OCI-LY7 (cell line): ENCODE measurements at regions not wholly inside any gene's neighbourhood (a gene's known extent, or its start where the extent isn't known, plus 50 kb on each side); places are given as distances from the start of the nearest gene placed in this dataset.

ENCODE experiments used
- BruUV-seq: library from RNA; stranded (reverse); fragments of 400-500 nt; replicated peaks from 2 replicates; lab custom pipeline; 2021; lab: Mats Ljungman, UMichigan
- CTCF ChIA-PET: fragments of 300-600 bp; sonication (Branson Sonifier 250); formaldehyde crosslinking; loops from one replicate; lab custom pipeline; 2022; ENCODE audit warnings: antibody characterized with exemption; ENCODE audit not compliant: unreplicated experiment; lab: Charles Lee
- POLR2A ChIA-PET: fragments of 300-600 bp; sonication (Branson Sonifier 250); formaldehyde crosslinking; loops from one replicate; lab custom pipeline; 2022; ENCODE audit warnings: antibody characterized with exemption; lab: Charles Lee
- DNase-seq: peaks from one replicate; pipeline ENCODE4 v3.0.0-alpha.2; 2015; ENCODE audit warnings: low spot score
- H2AFZ ChIP-seq: fragments of 200-600 bp; sonication (generic), shearing (Covaris generic); 2 replicates; pipeline ENCODE4 v1.6.1; 2014; ENCODE audit warnings: mild to moderate bottlenecking, antibody characterized with exemption, low read length, moderate library complexity
- H3K27ac ChIP-seq: fragments of 200-600 bp; sonication (generic); 2 replicates; pipeline ENCODE4 v1.5.1; 2014; ENCODE audit warnings: mixed run types, low read depth, mild to moderate bottlenecking, moderate library complexity, low read length, inconsistent platforms; ENCODE audit not compliant: poor library complexity, severe bottlenecking
- H3K36me3 ChIP-seq: fragments of 200-600 bp; sonication (generic); 2 replicates; pipeline ENCODE4 v1.6.1; 2014; ENCODE audit warnings: mild to moderate bottlenecking, antibody characterized with exemption, low read length, moderate library complexity, mixed read lengths; ENCODE audit not compliant: insufficient read depth
- H3K4me1 ChIP-seq: fragments of 200-600 bp; sonication (generic); 2 replicates; pipeline ENCODE4 v1.5.1; 2014; ENCODE audit warnings: mild to moderate bottlenecking, low read length; ENCODE audit not compliant: insufficient read depth, poor library complexity, severe bottlenecking
- H3K4me2 ChIP-seq: fragments of 200-600 bp; sonication (generic); 2 replicates; pipeline ENCODE4 v1.6.1; 2014; ENCODE audit warnings: mild to moderate bottlenecking, low read length
- H3K4me3 ChIP-seq: fragments of 200-600 bp; sonication (generic); 2 replicates; pipeline ENCODE4 v1.5.1; 2014; ENCODE audit warnings: mild to moderate bottlenecking, low read depth, low read length; ENCODE audit not compliant: poor library complexity, severe bottlenecking
- H3K79me2 ChIP-seq: fragments of 200-600 bp; sonication (generic); 2 replicates; pipeline ENCODE4 v1.6.1; 2016; ENCODE audit warnings: low read depth, mild to moderate bottlenecking, low read length, moderate library complexity, mixed read lengths; ENCODE audit not compliant: insufficient read depth
- H3K9me2 ChIP-seq: fragments of 200-600 bp; sonication (generic); 2 replicates; pipeline ENCODE4 v1.6.1; 2016; ENCODE audit warnings: mild to moderate bottlenecking, low read length, mixed read lengths; ENCODE audit not compliant: insufficient read depth
- H3K9me3 ChIP-seq: fragments of 200-600 bp; sonication (generic); 2 replicates; pipeline ENCODE4 v1.6.1; 2014; ENCODE audit warnings: mild to moderate bottlenecking, mixed run types, low read length, mixed read lengths
- H4K20me1 ChIP-seq: fragments of 200-600 bp; sonication (generic); 2 replicates; pipeline ENCODE4 v1.6.1; 2014; ENCODE audit warnings: mild to moderate bottlenecking, antibody characterized with exemption, low read length, moderate library complexity, mixed read lengths; ENCODE audit not compliant: insufficient read depth
- CTCF ChIP-seq: fragments of 200-600 bp; sonication (generic); conservative IDR thresholded peaks from 2 replicates; pipeline ENCODE4 v1.5.1; 2014; ENCODE audit warnings: mild to moderate bottlenecking, antibody characterized with exemption, low read length, moderate library complexity, mixed read lengths
- EZH2phosphoT487 ChIP-seq: fragments of 200-600 bp; sonication (generic); IDR thresholded peaks from 2 replicates; pipeline ENCODE4 v1.6.1; 2018; ENCODE audit warnings: low read depth, borderline replicate concordance, mild to moderate bottlenecking, mixed run types, antibody characterized with exemption, low read length, moderate library complexity, mixed read lengths
- intact Hi-C: fragments of 100-400 bp; cut with micrococcal nuclease; formaldehyde crosslinking; loops from one replicate; pipeline ENCODE4 v1.10.0; 2022; ENCODE audit not compliant: unreplicated experiment

DNA sequence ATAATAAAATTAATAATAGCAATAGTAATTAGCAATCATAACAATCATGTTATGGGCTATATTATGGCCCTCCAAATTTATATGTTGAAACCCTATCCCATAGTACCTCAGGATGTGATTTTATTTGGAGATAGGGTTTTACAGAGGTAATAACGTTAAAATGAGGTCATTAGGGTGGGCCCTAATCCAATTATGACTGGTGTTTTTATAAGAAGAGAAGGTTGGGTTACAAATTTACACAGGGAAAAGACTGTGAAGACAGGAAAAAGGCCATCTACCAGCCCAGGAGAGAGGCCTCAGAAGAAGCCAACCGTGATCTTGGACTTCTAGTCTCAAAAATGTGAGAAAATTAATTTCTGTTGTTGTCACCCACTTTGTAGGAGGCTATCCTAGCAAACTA is 353.1 kb downstream of the CHL1 start:
- CTCF ChIA-PET: no interaction called here
- H2AFZ ChIP-seq: no peak overlapping the region
- H3K36me3 ChIP-seq: no peaks in the 10 kb centered on the region
- no peaks in the 10 kb centered on the region for H4K20me1 ChIP-seq
- no peak for TF ChIP-seq CTCF
- no peak for TF ChIP-seq EZH2phosphoT487
- H3K4me3 ChIP-seq: no peak overlapping the region
- H3K27ac ChIP-seq: no peak overlapping the region
- no peak for DNase-seq
- POLR2A ChIA-PET: no interaction called here
- no TSS peak for BruUV-seq
- H3K79me2 ChIP-seq: no peaks in the 10 kb centered on the region
- no peaks in the 10 kb centered on the region for H3K9me2 ChIP-seq
- intact Hi-C loops: no loop called here
- H3K4me1 ChIP-seq: no peaks in the 10 kb centered on the region
- no peak overlapping the region for H3K4me2 ChIP-seq
- no peaks in the 10 kb centered on the region for H3K9me3 ChIP-seq

GRCh38 chr3:550471-550870 is 353.9 kb downstream of the CHL1 start:
- TF ChIP-seq CTCF: no peak
- no peak for TF ChIP-seq EZH2phosphoT487
- H3K9me2 ChIP-seq: no peaks in the 10 kb centered on the region
- H3K79me2 ChIP-seq: no peaks in the 10 kb centered on the region
- intact Hi-C loops: no loop called here
- no TSS peak for BruUV-seq
- no peak overlapping the region for H3K4me3 ChIP-seq
- H2AFZ ChIP-seq: no peak overlapping the region
- CTCF ChIA-PET: no interaction called here
- DNase-seq: no peak
- POLR2A ChIA-PET: interaction anchor here (0.7 kb wide), 1 partner anchor 406 kb away, joined by 3 read pairs; no protein-coding TSS in a partner anchor
- no peak overlapping the region for H3K4me2 ChIP-seq
- no peaks in the 10 kb centered on the region for H3K4me1 ChIP-seq
- H3K9me3 ChIP-seq: no peaks in the 10 kb centered on the region
- no peak overlapping the region for H3K27ac ChIP-seq
- H3K36me3 ChIP-seq: no peaks in the 10 kb centered on the region
- H4K20me1 ChIP-seq: no peaks in the 10 kb centered on the region

DNA sequence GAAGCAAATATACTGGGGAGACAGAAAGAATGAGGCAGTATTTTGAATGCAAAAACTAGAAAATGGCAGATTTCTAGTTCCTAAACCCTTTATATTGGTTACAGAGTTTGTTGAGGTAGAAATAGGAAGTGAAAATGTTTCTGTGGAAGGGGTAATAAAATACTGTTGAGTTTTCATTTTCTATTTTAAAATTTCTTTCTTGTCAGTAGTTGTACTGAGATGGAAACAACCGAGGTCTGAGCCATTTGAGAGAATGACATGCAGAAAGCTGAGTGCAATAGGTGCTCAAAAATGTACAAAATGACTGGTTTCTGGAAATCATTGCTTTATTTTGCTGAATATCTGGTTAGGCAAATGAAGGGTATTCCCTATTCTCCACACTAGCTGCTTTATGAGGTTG is 361.4 kb downstream of the CHL1 start:
- peak overlapping the region; percentile 43; the same call in 1 of the 2 replicates for H2AFZ ChIP-seq
- ChIA-PET POLR2A (no interaction called here), CTCF (no interaction called here)
- H3K4me1 ChIP-seq: peaks cover 16% of the 10 kb centered on the region
- peak overlapping the region; percentile 40 for H3K4me2 ChIP-seq
- no peaks in the 10 kb centered on the region for H3K9me3 ChIP-seq
- no peaks in the 10 kb centered on the region for H4K20me1 ChIP-seq
- H3K36me3 ChIP-seq: no peaks in the 10 kb centered on the region
- BruUV-seq: no TSS peak
- H3K79me2 ChIP-seq: no peaks in the 10 kb centered on the region
- H3K4me3 ChIP-seq: no peak overlapping the region
- peak; percentile 33 for DNase-seq
- intact Hi-C loops: no loop called here
- no peaks in the 10 kb centered on the region for H3K9me2 ChIP-seq
- TF ChIP-seq CTCF: no peak
- H3K27ac ChIP-seq: peak overlapping the region; percentile 17
